ENCODE measurements at regions not wholly inside any gene's neighbourhood (a gene's known extent, or its start where the extent isn't known, plus 50 kb on each side); places are given as distances from the start of the nearest gene placed in this dataset.

DNA sequence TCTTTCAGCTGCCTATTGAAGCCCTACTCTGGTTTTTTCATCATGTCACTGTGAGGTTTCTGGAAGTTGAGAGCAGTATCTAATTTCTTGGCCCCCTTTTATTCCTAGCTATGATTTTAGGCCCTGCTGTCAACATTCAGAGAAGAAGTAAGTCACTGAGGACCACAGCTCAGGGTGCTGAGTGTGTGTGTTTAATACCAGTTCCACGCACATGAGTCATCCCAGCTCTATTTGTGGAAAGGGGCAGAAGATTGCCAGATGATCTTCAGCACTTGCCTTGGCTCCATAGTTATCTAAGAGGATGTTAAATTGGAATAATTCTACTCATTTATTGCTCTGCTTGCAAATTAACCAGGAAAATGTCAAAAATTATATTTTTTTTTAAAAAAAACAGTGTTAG is 65.5 kb upstream of the SLC38A4 start:
- TF ChIP-seq, protein P1, sequence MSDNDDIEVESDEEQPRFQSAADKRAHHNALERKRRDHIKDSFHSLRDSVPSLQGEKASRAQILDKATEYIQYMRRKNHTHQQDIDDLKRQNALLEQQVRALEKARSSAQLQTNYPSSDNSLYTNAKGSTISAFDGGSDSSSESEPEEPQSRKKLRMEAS (CRISPR knock-in tag; IDR thresholded peaks at IDR 0.05) = no peak
- TF ChIP-seq, protein P2, sequence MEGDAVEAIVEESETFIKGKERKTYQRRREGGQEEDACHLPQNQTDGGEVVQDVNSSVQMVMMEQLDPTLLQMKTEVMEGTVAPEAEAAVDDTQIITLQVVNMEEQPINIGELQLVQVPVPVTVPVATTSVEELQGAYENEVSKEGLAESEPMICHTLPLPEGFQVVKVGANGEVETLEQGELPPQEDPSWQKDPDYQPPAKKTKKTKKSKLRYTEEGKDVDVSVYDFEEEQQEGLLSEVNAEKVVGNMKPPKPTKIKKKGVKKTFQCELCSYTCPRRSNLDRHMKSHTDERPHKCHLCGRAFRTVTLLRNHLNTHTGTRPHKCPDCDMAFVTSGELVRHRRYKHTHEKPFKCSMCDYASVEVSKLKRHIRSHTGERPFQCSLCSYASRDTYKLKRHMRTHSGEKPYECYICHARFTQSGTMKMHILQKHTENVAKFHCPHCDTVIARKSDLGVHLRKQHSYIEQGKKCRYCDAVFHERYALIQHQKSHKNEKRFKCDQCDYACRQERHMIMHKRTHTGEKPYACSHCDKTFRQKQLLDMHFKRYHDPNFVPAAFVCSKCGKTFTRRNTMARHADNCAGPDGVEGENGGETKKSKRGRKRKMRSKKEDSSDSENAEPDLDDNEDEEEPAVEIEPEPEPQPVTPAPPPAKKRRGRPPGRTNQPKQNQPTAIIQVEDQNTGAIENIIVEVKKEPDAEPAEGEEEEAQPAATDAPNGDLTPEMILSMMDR (IDR thresholded peaks at IDR 0.05) = no peak
- TF ChIP-seq TCF7 (CRISPR knock-in tag; IDR thresholded peaks at IDR 0.05; ENCODE audit: low read depth) (no peak), TEAD1 (CRISPR knock-in tag; IDR thresholded peaks at IDR 0.05) (no peak), GTF2I (CRISPR knock-in tag; conservative IDR thresholded peaks at IDR 0.05) (no peak), SMAD3 (CRISPR knock-in tag; IDR thresholded peaks at IDR 0.05; ENCODE audit: borderline replicate concordance) (no peak)
- TF ChIP-seq, protein P3, sequence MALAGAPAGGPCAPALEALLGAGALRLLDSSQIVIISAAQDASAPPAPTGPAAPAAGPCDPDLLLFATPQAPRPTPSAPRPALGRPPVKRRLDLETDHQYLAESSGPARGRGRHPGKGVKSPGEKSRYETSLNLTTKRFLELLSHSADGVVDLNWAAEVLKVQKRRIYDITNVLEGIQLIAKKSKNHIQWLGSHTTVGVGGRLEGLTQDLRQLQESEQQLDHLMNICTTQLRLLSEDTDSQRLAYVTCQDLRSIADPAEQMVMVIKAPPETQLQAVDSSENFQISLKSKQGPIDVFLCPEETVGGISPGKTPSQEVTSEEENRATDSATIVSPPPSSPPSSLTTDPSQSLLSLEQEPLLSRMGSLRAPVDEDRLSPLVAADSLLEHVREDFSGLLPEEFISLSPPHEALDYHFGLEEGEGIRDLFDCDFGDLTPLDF (CRISPR knock-in tag; IDR thresholded peaks at IDR 0.05) = no peak
- TF ChIP-seq, protein P4, sequence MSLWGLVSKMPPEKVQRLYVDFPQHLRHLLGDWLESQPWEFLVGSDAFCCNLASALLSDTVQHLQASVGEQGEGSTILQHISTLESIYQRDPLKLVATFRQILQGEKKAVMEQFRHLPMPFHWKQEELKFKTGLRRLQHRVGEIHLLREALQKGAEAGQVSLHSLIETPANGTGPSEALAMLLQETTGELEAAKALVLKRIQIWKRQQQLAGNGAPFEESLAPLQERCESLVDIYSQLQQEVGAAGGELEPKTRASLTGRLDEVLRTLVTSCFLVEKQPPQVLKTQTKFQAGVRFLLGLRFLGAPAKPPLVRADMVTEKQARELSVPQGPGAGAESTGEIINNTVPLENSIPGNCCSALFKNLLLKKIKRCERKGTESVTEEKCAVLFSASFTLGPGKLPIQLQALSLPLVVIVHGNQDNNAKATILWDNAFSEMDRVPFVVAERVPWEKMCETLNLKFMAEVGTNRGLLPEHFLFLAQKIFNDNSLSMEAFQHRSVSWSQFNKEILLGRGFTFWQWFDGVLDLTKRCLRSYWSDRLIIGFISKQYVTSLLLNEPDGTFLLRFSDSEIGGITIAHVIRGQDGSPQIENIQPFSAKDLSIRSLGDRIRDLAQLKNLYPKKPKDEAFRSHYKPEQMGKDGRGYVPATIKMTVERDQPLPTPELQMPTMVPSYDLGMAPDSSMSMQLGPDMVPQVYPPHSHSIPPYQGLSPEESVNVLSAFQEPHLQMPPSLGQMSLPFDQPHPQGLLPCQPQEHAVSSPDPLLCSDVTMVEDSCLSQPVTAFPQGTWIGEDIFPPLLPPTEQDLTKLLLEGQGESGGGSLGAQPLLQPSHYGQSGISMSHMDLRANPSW (CRISPR knock-in tag; conservative IDR thresholded peaks at IDR 0.05; ENCODE audit: low read depth) = no peak
- TF ChIP-seq, protein P5, sequence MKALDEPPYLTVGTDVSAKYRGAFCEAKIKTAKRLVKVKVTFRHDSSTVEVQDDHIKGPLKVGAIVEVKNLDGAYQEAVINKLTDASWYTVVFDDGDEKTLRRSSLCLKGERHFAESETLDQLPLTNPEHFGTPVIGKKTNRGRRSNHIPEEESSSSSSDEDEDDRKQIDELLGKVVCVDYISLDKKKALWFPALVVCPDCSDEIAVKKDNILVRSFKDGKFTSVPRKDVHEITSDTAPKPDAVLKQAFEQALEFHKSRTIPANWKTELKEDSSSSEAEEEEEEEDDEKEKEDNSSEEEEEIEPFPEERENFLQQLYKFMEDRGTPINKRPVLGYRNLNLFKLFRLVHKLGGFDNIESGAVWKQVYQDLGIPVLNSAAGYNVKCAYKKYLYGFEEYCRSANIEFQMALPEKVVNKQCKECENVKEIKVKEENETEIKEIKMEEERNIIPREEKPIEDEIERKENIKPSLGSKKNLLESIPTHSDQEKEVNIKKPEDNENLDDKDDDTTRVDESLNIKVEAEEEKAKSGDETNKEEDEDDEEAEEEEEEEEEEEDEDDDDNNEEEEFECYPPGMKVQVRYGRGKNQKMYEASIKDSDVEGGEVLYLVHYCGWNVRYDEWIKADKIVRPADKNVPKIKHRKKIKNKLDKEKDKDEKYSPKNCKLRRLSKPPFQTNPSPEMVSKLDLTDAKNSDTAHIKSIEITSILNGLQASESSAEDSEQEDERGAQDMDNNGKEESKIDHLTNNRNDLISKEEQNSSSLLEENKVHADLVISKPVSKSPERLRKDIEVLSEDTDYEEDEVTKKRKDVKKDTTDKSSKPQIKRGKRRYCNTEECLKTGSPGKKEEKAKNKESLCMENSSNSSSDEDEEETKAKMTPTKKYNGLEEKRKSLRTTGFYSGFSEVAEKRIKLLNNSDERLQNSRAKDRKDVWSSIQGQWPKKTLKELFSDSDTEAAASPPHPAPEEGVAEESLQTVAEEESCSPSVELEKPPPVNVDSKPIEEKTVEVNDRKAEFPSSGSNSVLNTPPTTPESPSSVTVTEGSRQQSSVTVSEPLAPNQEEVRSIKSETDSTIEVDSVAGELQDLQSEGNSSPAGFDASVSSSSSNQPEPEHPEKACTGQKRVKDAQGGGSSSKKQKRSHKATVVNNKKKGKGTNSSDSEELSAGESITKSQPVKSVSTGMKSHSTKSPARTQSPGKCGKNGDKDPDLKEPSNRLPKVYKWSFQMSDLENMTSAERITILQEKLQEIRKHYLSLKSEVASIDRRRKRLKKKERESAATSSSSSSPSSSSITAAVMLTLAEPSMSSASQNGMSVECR (CRISPR knock-in tag; IDR thresholded peaks at IDR 0.05; ENCODE audit: borderline replicate concordance) = no peak
- TF ChIP-seq, protein P6, sequence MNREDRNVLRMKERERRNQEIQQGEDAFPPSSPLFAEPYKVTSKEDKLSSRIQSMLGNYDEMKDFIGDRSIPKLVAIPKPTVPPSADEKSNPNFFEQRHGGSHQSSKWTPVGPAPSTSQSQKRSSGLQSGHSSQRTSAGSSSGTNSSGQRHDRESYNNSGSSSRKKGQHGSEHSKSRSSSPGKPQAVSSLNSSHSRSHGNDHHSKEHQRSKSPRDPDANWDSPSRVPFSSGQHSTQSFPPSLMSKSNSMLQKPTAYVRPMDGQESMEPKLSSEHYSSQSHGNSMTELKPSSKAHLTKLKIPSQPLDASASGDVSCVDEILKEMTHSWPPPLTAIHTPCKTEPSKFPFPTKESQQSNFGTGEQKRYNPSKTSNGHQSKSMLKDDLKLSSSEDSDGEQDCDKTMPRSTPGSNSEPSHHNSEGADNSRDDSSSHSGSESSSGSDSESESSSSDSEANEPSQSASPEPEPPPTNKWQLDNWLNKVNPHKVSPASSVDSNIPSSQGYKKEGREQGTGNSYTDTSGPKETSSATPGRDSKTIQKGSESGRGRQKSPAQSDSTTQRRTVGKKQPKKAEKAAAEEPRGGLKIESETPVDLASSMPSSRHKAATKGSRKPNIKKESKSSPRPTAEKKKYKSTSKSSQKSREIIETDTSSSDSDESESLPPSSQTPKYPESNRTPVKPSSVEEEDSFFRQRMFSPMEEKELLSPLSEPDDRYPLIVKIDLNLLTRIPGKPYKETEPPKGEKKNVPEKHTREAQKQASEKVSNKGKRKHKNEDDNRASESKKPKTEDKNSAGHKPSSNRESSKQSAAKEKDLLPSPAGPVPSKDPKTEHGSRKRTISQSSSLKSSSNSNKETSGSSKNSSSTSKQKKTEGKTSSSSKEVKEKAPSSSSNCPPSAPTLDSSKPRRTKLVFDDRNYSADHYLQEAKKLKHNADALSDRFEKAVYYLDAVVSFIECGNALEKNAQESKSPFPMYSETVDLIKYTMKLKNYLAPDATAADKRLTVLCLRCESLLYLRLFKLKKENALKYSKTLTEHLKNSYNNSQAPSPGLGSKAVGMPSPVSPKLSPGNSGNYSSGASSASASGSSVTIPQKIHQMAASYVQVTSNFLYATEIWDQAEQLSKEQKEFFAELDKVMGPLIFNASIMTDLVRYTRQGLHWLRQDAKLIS (CRISPR knock-in tag; IDR thresholded peaks at IDR 0.05; ENCODE audit: borderline replicate concordance) = no peak
- TF ChIP-seq, protein P7, sequence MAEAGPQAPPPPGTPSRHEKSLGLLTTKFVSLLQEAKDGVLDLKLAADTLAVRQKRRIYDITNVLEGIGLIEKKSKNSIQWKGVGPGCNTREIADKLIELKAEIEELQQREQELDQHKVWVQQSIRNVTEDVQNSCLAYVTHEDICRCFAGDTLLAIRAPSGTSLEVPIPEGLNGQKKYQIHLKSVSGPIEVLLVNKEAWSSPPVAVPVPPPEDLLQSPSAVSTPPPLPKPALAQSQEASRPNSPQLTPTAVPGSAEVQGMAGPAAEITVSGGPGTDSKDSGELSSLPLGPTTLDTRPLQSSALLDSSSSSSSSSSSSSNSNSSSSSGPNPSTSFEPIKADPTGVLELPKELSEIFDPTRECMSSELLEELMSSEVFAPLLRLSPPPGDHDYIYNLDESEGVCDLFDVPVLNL (CRISPR knock-in tag; IDR thresholded peaks at IDR 0.05; ENCODE audit: borderline replicate concordance, low read depth) = no peak

Data from WTC11 (cell line).